Nephron (organoid): ENCODE measurements at regions not wholly inside any gene's neighbourhood (a gene's known extent, or its start where the extent isn't known, plus 50 kb on each side); places are given as distances from the start of the nearest gene placed in this dataset.
A peak's percentile ranks its signal among the peaks of the same experiment; 100 is the strongest.

Experiments
- H3K27ac Mint-ChIP-seq, 3 experiments: 2 replicates each; pipeline ENCODE4 v1.8.0; 2020; ENCODE audit warnings: mixed read lengths in 3 of 3, mild to moderate bottlenecking in 2 of 3, moderate library complexity in 1 of 3
- H3K27me3 Mint-ChIP-seq: 2 replicates; pipeline ENCODE4 v1.8.0; 2021; ENCODE audit warnings: low read depth, mild to moderate bottlenecking, moderate library complexity, mixed read lengths
- H3K36me3 Mint-ChIP-seq: 2 replicates; pipeline ENCODE4 v1.8.0; 2020; ENCODE audit warnings: low read depth, mixed read lengths
- H3K4me1 Mint-ChIP-seq: 2 replicates; pipeline ENCODE4 v1.8.0; 2020; ENCODE audit warnings: mixed read lengths
- H3K4me3 Mint-ChIP-seq, 3 experiments: 2 replicates each; pipeline ENCODE4 v1.8.0; 2020; ENCODE audit warnings: mild to moderate bottlenecking in 3 of 3, mixed read lengths in 3 of 3, moderate library complexity in 2 of 3
- H3K9me3 Mint-ChIP-seq: 2 replicates; pipeline ENCODE4 v1.8.0; 2020; ENCODE audit warnings: mixed read lengths
- CTCF ChIP-seq, 3 experiments: fragments of 200-600 bp; sonication (generic); IDR thresholded peaks; one replicate each; pipeline ENCODE4 v1.5.0; 2021; ENCODE audit warnings: antibody characterized with exemption in 3 of 3; ENCODE audit not compliant: unreplicated experiment in 3 of 3

GRCh38 chr2:217070611-217071010, 210.7 kb upstream of the TNP1 start:
- no peak overlapping the region for H3K4me3 Mint-ChIP-seq
- H3K36me3 Mint-ChIP-seq, result no peaks in the 10 kb centered on the region
- peaks cover 2% of the 10 kb centered on the region for H3K9me3 Mint-ChIP-seq
- peak overlapping the region in 1 of 3 experiments; percentile 53 for H3K27ac Mint-ChIP-seq
- H3K4me1 Mint-ChIP-seq, result peaks cover 10% of the 10 kb centered on the region
- peaks cover 4% of the 10 kb centered on the region for H3K27me3 Mint-ChIP-seq
- TF ChIP-seq CTCF (IDR thresholded peaks at IDR 0.05; ENCODE audit: unreplicated experiment in 3 of 3), result no peak

GRCh38 chr2:217070043-217070430, 210.2 kb upstream of the TNP1 start:
- Mint-ChIP-seq H3K27me3 (peaks cover 4% of the 10 kb centered on the region), H3K4me1 (peaks cover 4% of the 10 kb centered on the region), H3K4me3 (no peak overlapping the region), H3K9me3 (peaks cover 2% of the 10 kb centered on the region), H3K27ac (peak overlapping the region in 1 of 3 experiments; percentile 53), H3K36me3 (no peaks in the 10 kb centered on the region)
- no peak for TF ChIP-seq CTCF (IDR thresholded peaks at IDR 0.05; ENCODE audit: unreplicated experiment in 3 of 3)

GRCh38 chr2:217069263-217070042, 209.6 kb upstream of the TNP1 start:
- no peak for TF ChIP-seq CTCF (IDR thresholded peaks at IDR 0.05; ENCODE audit: unreplicated experiment in 3 of 3)
- no peak overlapping the region for H3K4me3 Mint-ChIP-seq

GRCh38 chr2:217068677-217069250, 208.9 kb upstream of the TNP1 start:
- H3K4me1 Mint-ChIP-seq, result peaks cover 8% of the 10 kb centered on the region
- H3K36me3 Mint-ChIP-seq, result no peaks in the 10 kb centered on the region
- peaks cover 4% of the 10 kb centered on the region for H3K27me3 Mint-ChIP-seq
- H3K4me3 Mint-ChIP-seq, result no peak overlapping the region
- H3K9me3 Mint-ChIP-seq, result peaks cover 2% of the 10 kb centered on the region
- TF ChIP-seq CTCF (IDR thresholded peaks at IDR 0.05; ENCODE audit: unreplicated experiment in 3 of 3), result no peak
- no peak overlapping the region for H3K27ac Mint-ChIP-seq

More at GRCh38 chr2:217069263-217070042, 209.6 kb upstream of the TNP1 start:
- Mint-ChIP-seq H3K36me3 (no peaks in the 10 kb centered on the region), H3K9me3 (peaks cover 2% of the 10 kb centered on the region), H3K27me3 (peaks cover 4% of the 10 kb centered on the region), H3K27ac (no peak overlapping the region), H3K4me1 (peaks cover 4% of the 10 kb centered on the region)

GRCh38 chr2:217067787-217068186, 207.9 kb upstream of the TNP1 start:
- Mint-ChIP-seq H3K9me3 (peaks cover 2% of the 10 kb centered on the region), H3K27me3 (peaks cover 4% of the 10 kb centered on the region), H3K36me3 (no peaks in the 10 kb centered on the region), H3K4me1 (peaks cover 17% of the 10 kb centered on the region), H3K4me3 (no peak overlapping the region), H3K27ac (no peak overlapping the region)
- no peak for TF ChIP-seq CTCF (IDR thresholded peaks at IDR 0.05; ENCODE audit: unreplicated experiment in 3 of 3)
